ENCODE measurements at regions not wholly inside any gene's neighbourhood (a gene's known extent, or its start where the extent isn't known, plus 50 kb on each side); places are given as distances from the start of the nearest gene placed in this dataset.
"Not testable (repeated sequence)": the region's sequence is repeated elsewhere in the genome, so short reads cannot be mapped to it uniquely, and the experiment has no call there.

DNA sequence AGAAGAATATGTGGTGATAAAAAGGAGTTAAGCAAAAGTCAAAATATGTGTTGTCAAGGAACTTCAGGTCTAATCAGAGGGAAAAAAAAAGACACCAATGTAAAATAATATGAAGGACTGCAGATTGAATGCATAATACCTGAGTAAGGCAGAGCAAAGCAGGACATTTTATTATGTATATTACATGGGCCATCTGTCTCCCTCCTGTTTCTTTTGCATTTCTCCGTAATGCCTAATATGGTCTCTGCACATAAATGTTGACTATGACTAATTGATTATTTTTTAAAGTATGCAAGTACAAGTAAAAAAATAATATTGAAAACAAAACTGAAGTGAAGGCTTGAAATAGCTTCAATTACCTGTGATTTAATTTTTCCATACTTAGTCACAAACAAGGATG lies 384.7 kb upstream of the MAN1A1 start:
- DNase-seq (ENCODE audit: low read depth) (no peak), FAIRE-seq (no peak)
- TF ChIP-seq, protein P1, sequence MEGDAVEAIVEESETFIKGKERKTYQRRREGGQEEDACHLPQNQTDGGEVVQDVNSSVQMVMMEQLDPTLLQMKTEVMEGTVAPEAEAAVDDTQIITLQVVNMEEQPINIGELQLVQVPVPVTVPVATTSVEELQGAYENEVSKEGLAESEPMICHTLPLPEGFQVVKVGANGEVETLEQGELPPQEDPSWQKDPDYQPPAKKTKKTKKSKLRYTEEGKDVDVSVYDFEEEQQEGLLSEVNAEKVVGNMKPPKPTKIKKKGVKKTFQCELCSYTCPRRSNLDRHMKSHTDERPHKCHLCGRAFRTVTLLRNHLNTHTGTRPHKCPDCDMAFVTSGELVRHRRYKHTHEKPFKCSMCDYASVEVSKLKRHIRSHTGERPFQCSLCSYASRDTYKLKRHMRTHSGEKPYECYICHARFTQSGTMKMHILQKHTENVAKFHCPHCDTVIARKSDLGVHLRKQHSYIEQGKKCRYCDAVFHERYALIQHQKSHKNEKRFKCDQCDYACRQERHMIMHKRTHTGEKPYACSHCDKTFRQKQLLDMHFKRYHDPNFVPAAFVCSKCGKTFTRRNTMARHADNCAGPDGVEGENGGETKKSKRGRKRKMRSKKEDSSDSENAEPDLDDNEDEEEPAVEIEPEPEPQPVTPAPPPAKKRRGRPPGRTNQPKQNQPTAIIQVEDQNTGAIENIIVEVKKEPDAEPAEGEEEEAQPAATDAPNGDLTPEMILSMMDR (IDR thresholded peaks at IDR 0.05; ENCODE audit: insufficient read depth, low read length, severe bottlenecking) = no peak
- Histone ChIP-seq H3K27me3 (ENCODE audit: control insufficient read depth, insufficient read depth, low read length) (no peaks in the 10 kb centered on the region), H3K36me3 (ENCODE audit: control insufficient read depth, insufficient read depth, low read length) (no peaks in the 10 kb centered on the region), H3K4me3 (ENCODE audit: low read depth, low read length) (no peak overlapping the region)

DNA sequence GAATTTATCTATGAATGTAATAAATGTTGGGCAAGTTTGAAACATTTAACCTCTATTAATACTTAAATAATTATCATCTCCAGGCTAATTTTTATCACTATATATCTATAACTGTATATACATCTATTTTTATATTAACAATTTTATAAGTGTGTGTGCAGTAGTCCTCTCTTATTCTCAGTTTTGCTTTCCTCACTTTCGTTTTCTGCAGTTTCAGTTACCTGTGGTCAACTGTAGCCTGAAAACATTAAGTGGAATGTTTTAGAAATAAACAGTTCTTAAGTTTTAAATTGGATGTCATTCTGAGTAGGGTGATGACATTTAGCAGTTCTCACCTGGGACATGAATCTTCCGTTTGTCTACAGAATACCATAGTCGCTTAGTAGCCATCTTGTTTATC lies 379.4 kb upstream of the MAN1A1 start:
- TF ChIP-seq, protein P1 (IDR thresholded peaks at IDR 0.05; ENCODE audit: insufficient read depth, low read length, severe bottlenecking) = no peak
- DNase-seq (ENCODE audit: low read depth) (no peak), FAIRE-seq (no peak)
- Histone ChIP-seq H3K27me3 (ENCODE audit: control insufficient read depth, insufficient read depth, low read length) (no peaks in the 10 kb centered on the region), H3K36me3 (ENCODE audit: control insufficient read depth, insufficient read depth, low read length) (no peaks in the 10 kb centered on the region), H3K4me3 (ENCODE audit: low read depth, low read length) (no peak overlapping the region)

DNA sequence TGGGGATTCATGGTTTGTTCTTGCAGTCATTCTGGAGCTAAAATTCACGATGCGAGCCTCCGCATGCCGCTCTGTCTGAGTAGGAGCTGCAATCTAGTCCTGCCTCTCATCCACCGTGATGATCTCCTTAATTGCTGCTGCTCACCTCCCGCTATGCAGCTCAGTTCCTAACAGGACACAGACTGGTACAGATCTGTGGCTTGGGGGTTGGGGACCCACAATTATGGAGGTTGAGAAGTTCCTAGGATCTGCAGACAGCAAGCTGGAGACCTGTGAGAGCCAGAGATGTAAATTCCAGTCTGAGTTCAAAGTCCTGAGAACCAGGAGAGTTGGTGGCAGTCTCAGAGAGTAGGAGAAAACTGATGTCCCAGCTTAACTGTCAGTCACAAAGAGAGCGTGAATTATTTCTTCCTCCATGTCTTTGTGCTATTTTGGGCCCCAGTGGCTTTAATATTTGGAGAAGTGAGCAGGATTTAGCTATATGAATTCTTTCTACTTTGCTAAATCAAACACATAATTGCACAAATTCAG lies 378.7 kb upstream of the MAN1A1 start:
- FAIRE-seq (no peak), DNase-seq (ENCODE audit: low read depth) (no peak)
- H3K27me3 ChIP-seq (ENCODE audit: control insufficient read depth, insufficient read depth, low read length) = no peaks in the 10 kb centered on the region
- no peak overlapping the region for H3K4me3 ChIP-seq (ENCODE audit: low read depth, low read length)
- TF ChIP-seq, protein P1 (IDR thresholded peaks at IDR 0.05; ENCODE audit: insufficient read depth, low read length, severe bottlenecking) = no peak
- H3K36me3 ChIP-seq (ENCODE audit: control insufficient read depth, insufficient read depth, low read length) = no peaks in the 10 kb centered on the region

DNA sequence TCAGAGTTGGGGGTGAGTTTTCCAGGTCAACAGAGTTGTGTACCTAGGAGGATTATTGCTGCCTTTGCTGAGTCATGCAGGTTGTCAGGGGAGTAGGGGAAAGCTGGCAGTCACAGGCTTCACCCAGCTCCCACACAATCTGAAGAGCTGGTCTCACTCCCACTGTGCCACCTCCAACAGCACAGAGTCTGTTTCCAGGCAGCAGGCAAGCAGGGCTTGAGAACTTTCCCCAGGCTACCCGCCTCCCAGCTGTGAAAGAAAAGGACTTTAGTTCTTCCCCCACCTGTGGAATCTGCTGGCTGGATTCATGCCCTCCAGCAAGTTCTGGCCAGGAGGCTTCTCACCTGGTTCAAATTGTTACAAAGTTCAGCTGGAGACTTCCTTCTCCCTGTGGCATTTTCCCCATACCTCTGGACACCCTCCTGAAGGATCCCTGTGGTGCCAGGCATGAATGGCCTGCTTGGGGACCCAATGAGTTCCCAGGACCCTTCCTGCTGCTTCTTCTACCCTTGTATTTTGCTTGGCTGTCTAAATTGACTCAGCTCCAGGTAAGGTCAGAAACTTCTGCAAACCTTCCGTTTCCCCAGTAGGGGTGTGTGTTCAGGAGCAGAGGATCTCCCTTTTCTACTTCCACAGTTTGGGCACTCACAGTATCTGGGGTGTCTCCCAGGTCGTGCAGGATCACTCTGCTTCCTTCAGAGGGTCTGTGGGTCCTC lies 378.1 kb upstream of the MAN1A1 start:
- TF ChIP-seq, protein P1 (IDR thresholded peaks at IDR 0.05; ENCODE audit: insufficient read depth, low read length, severe bottlenecking) = no peak
- H3K4me3 ChIP-seq (ENCODE audit: low read depth, low read length) = no peak overlapping the region
- peak; percentile 17 for DNase-seq (ENCODE audit: low read depth)
- peak; percentile 64 for FAIRE-seq
- H3K27me3 ChIP-seq (ENCODE audit: control insufficient read depth, insufficient read depth, low read length) = no peaks in the 10 kb centered on the region
- H3K36me3 ChIP-seq (ENCODE audit: control insufficient read depth, insufficient read depth, low read length) = no peaks in the 10 kb centered on the region

DNA sequence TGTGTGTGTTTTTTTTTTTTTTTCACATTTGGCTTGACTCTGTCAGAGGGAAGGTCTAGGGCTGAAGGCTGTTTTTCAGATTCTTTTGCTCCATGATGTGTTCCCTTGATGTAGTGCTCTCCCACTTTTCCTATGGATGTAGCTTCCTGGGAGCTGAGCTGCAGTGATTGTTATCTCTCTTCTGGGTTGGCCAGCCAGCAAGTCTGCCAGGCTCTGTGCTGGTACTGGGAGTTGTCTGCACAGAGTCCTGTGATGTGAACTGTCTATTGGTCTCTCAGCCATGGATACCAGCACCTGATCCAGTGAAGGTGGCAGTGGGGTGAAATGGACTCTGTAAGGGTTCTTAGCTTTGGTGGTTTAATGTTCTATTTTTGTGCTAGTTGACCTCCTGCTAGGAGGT lies 377.4 kb upstream of the MAN1A1 start:
- not testable (repeated sequence) for H3K36me3 ChIP-seq (ENCODE audit: control insufficient read depth, insufficient read depth, low read length); DNase-seq (ENCODE audit: low read depth); H3K27me3 ChIP-seq (ENCODE audit: control insufficient read depth, insufficient read depth, low read length); H3K4me3 ChIP-seq (ENCODE audit: low read depth, low read length); FAIRE-seq

DNA sequence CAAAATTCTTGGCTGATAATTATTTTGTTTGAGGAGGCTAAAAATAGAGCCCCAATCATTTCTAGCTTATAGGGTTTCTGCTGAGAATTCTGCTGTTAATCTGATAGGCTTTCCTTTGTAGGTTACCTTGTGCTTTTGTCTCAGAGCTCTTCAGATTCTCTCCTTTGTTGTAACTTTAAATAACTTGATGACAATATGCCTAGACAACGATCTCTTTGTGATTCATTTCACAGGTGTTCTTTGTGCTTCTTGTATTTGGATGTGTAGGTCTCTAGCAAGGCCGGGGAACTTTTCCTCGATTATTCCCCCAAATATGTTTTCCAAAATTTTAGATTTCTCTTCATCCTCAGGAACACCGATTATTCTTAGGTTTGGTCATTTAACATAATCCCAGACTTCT lies 376.5 kb upstream of the MAN1A1 start:
- Histone ChIP-seq H3K27me3 (ENCODE audit: control insufficient read depth, insufficient read depth, low read length) (no peaks in the 10 kb centered on the region), H3K36me3 (ENCODE audit: control insufficient read depth, insufficient read depth, low read length) (no peaks in the 10 kb centered on the region), H3K4me3 (ENCODE audit: low read depth, low read length) (no peak overlapping the region)
- TF ChIP-seq, protein P1 (IDR thresholded peaks at IDR 0.05; ENCODE audit: insufficient read depth, low read length, severe bottlenecking) = no peak
- DNase-seq (ENCODE audit: low read depth) (no peak), FAIRE-seq (no peak)

All from bronchial epithelial cell (primary cell).